Endothelial cell of umbilical vein (primary cell): ENCODE measurements at regions not wholly inside any gene's neighbourhood (a gene's known extent, or its start where the extent isn't known, plus 50 kb on each side); places are given as distances from the start of the nearest gene placed in this dataset.

Source experiments
- BruUV-seq: library from RNA; stranded (reverse); fragments of 400-500 nt; replicated peaks from 2 replicates; lab custom pipeline; 2021; lab: Mats Ljungman, UMichigan
- CTCF ChIA-PET: fragments of 300-600, 350-600 bp; sonication (Branson Sonifier 250); formaldehyde crosslinking; loops from one replicate; lab custom pipeline; 2021; ENCODE audit warnings: antibody characterized with exemption, inconsistent platforms; lab: Charles Lee
- POLR2A ChIA-PET: fragments of 300-600, 350-600 bp; sonication (Branson Sonifier 250); formaldehyde crosslinking; loops from one replicate; lab custom pipeline; 2021; ENCODE audit warnings: antibody characterized with exemption, inconsistent platforms; lab: Charles Lee
- DNase-seq: peaks from one replicate; pipeline ENCODE4 v3.0.0-alpha.2; 2011; ENCODE audit warnings: low read depth, low spot score
- FAIRE-seq: peaks from 2 replicates; lab custom pipeline; 2011; peaks lifted over from hg19 to GRCh38; lab: Jason Lieb, UNC
- H2AFZ ChIP-seq: 2 replicates; pipeline ENCODE4 v1.6.0; 2012; ENCODE audit warnings: low read depth, low read length, control low read depth, inconsistent platforms
- H3K27ac ChIP-seq: 2 replicates; pipeline ENCODE4 v1.5.1; 2011; ENCODE audit warnings: low read depth, mild to moderate bottlenecking, control low read depth, low read length, moderate library complexity; ENCODE audit not compliant: insufficient read depth
- H3K27me3 ChIP-seq, 2 experiments: 2 replicates each; pipeline versions ENCODE4 v1.6.0 to v1.6.1; 2011; ENCODE audit warnings: low read length in 2 of 2, mixed read lengths in 1 of 2; ENCODE audit not compliant: control insufficient read depth in 2 of 2, insufficient read depth in 2 of 2
- H3K36me3 ChIP-seq, 2 experiments: 2 replicates in 1 of 2; 3 replicates in 1 of 2; pipeline ENCODE4 v1.5.1; 2011; ENCODE audit warnings: low read length in 2 of 2, mild to moderate bottlenecking in 1 of 2, moderate library complexity in 1 of 2; ENCODE audit not compliant: control insufficient read depth in 2 of 2, insufficient read depth in 2 of 2; ENCODE audit errors: extremely low read depth in 1 of 2
- H3K4me1 ChIP-seq: 3 replicates; pipeline ENCODE4 v1.5.1; 2011; ENCODE audit warnings: mild to moderate bottlenecking, low read length; ENCODE audit not compliant: control insufficient read depth, insufficient read depth; ENCODE audit errors: extremely low read depth
- H3K4me2 ChIP-seq: 2 replicates; pipeline ENCODE4 v1.6.1; 2011; ENCODE audit warnings: low read length, control low read depth, mixed read lengths; ENCODE audit not compliant: insufficient read depth
- H3K4me3 ChIP-seq, 3 experiments: fragments of 200-600 bp in 1 of 3; sonication (generic), shearing (Covaris generic) in 1 of 3; replicated peaks in 1 of 3; 2 replicates each; pipeline ENCODE4 v1.5.1; 2011 to 2016; ENCODE audit warnings: control low read depth in 3 of 3, low read length in 3 of 3, mild to moderate bottlenecking in 2 of 3, inconsistent platforms in 1 of 3, low read depth in 1 of 3, moderate library complexity in 1 of 3; ENCODE audit not compliant: insufficient read depth in 1 of 3
- H3K79me2 ChIP-seq: 2 replicates; pipeline ENCODE4 v1.6.0; 2012; ENCODE audit warnings: low read length, inconsistent platforms; ENCODE audit not compliant: control insufficient read depth, insufficient read depth
- H3K9ac ChIP-seq: replicated peaks from 2 replicates; pipeline ENCODE3; 2011; ENCODE audit warnings: low read length, control low read depth; ENCODE audit not compliant: insufficient read depth; ENCODE audit errors: extremely low read depth
- H3K9me1 ChIP-seq: replicated peaks from 3 replicates; pipeline ENCODE4 v1.6.0; 2011; ENCODE audit warnings: mild to moderate bottlenecking, low read length; ENCODE audit not compliant: control insufficient read depth, insufficient read depth; ENCODE audit errors: extremely low read depth
- H3K9me3 ChIP-seq: replicated peaks from 2 replicates; pipeline ENCODE4 v1.5.1; 2012; ENCODE audit warnings: low read length, inconsistent platforms; ENCODE audit not compliant: control insufficient read depth, insufficient read depth
- H4K20me1 ChIP-seq: replicated peaks from 2 replicates; pipeline ENCODE3; 2011; ENCODE audit warnings: mild to moderate bottlenecking, low read length; ENCODE audit not compliant: control insufficient read depth, insufficient read depth; ENCODE audit errors: extremely low read depth
- CTCF ChIP-seq, 2 donors: IDR thresholded peaks; 1 replicate in 1 of 2; 2 replicates in 1 of 2; pipeline ENCODE4 v1.5.1; 2011; ENCODE audit warnings: low read length in 2 of 2, mild to moderate bottlenecking in 2 of 2, moderate library complexity in 2 of 2, control low read depth in 1 of 2, inconsistent platforms in 1 of 2, low read depth in 1 of 2; ENCODE audit not compliant: insufficient read depth in 1 of 2; ENCODE audit errors: extremely low read depth in 1 of 2
- EZH2 ChIP-seq: IDR thresholded peaks from 2 replicates; pipeline ENCODE4 v1.6.1; 2012; ENCODE audit warnings: borderline replicate concordance, low read depth, mild to moderate bottlenecking, moderate library complexity, low read length, inconsistent platforms; ENCODE audit not compliant: severe bottlenecking
- FOS ChIP-seq: IDR thresholded peaks from 2 replicates; pipeline ENCODE4 v1.6.1; 2011; ENCODE audit warnings: mild to moderate bottlenecking, low read length, moderate library complexity, borderline replicate concordance; ENCODE audit not compliant: insufficient read depth
- GATA2 ChIP-seq: IDR thresholded peaks from 2 replicates; pipeline ENCODE4 v1.7.0; 2011; ENCODE audit warnings: low read depth, mild to moderate bottlenecking, moderate library complexity, mixed read lengths, low read length; ENCODE audit not compliant: insufficient read length, insufficient read depth
- JUN ChIP-seq: IDR thresholded peaks from 2 replicates; pipeline ENCODE4 v1.6.1; 2011; ENCODE audit warnings: borderline replicate concordance, low read depth; ENCODE audit not compliant: insufficient read length, insufficient read depth
- MAX ChIP-seq: IDR thresholded peaks from 2 replicates; pipeline ENCODE4 v1.6.1; 2011; ENCODE audit not compliant: insufficient read depth, insufficient read length
- MYC ChIP-seq: IDR thresholded peaks from one replicate; pipeline ENCODE4 v1.6.1; 2011; ENCODE audit warnings: mild to moderate bottlenecking, low read depth, low read length
- POLR2A ChIP-seq: IDR thresholded peaks from 2 replicates; pipeline ENCODE4 v1.6.1; 2012; ENCODE audit warnings: low read depth, mild to moderate bottlenecking, control low read depth, low read length
- POLR2AphosphoS5 ChIP-seq: IDR thresholded peaks from 2 replicates; pipeline ENCODE4 v1.6.1; 2012; ENCODE audit warnings: low read depth, mild to moderate bottlenecking, control low read depth, low read length, moderate library complexity; ENCODE audit not compliant: insufficient read depth
- dilution Hi-C: fragments of 300-500 bp; cut with MboI; formaldehyde crosslinking; loops from one replicate; pipeline ENCODE4 v1.15.0; 2019; ENCODE audit warnings: low sequenced_read_pairs; ENCODE audit not compliant: extremely low pct_ligation_motif_present
- intact Hi-C: fragments of 100-400 bp; cut with micrococcal nuclease; formaldehyde crosslinking; loops from one replicate; pipeline ENCODE4 v1.10.0; 2022

- dilution Hi-C loops (no loop called here), intact Hi-C loops (no loop called here)
- Histone ChIP-seq H3K9me3 (no peaks in the 10 kb centered on the region), H3K79me2 (no peaks in the 10 kb centered on the region), H3K36me3 (no peaks in the 10 kb centered on the region), H3K4me1 (no peaks in the 10 kb centered on the region), H3K27me3 (peaks cover 0 to 5% of the 10 kb centered on the region in 2 experiments), H3K4me3 (no peak overlapping the region), H3K27ac (no peak overlapping the region), H3K9ac (no peak overlapping the region), H4K20me1 (no peaks in the 10 kb centered on the region), H3K9me1 (no peaks in the 10 kb centered on the region), H2AFZ (no peak overlapping the region), H3K4me2 (no peak overlapping the region)
- FAIRE-seq (no peak), DNase-seq (no peak)
- BruUV-seq = no TSS peak
- ChIA-PET POLR2A (no interaction called here), CTCF (no interaction called here)
- TF ChIP-seq POLR2AphosphoS5 = no peak
- no peak for TF ChIP-seq GATA2
- no peak for TF ChIP-seq EZH2
- TF ChIP-seq JUN = no peak
- TF ChIP-seq CTCF (IDR thresholded peaks at IDR 0.05; ENCODE audit: extremely low read depth in 1 of 2, insufficient read depth in 1 of 2, low read depth in 1 of 2, low read length in 2 of 2) = no peak
- TF ChIP-seq FOS = no peak
- TF ChIP-seq MAX = no peak
- no peak for TF ChIP-seq MYC
- TF ChIP-seq POLR2A = no peak
Observed at GRCh38 chr18:34942975-34943374, 98.2 kb upstream of the MAPRE2 start.
